ENCODE measurements at regions not wholly inside any gene's neighbourhood (a gene's known extent, or its start where the extent isn't known, plus 50 kb on each side); places are given as distances from the start of the nearest gene placed in this dataset.

- TF ChIP-seq CTCF (tag by site-specific recombination; IDR thresholded peaks at IDR 0.05) (no peak), HOXA7 (CRISPR knock-in tag; IDR thresholded peaks at IDR 0.05; ENCODE audit: borderline replicate concordance) (no peak), ZNF639 (tag by site-specific recombination; IDR thresholded peaks at IDR 0.05) (no peak), REST (tag by site-specific recombination; IDR thresholded peaks at IDR 0.05) (no peak), ZNF501 (tag by site-specific recombination; IDR thresholded peaks at IDR 0.05) (no peak), ZNF140 (tag by site-specific recombination; IDR thresholded peaks at IDR 0.05) (no peak), ZNF146 (tag by site-specific recombination; IDR thresholded peaks at IDR 0.05) (no peak), ZNF292 (tag by site-specific recombination; IDR thresholded peaks at IDR 0.05; ENCODE audit: borderline replicate concordance, low read depth) (no peak)
Measured at GRCh38 chr6:81194374-81194773, 558.1 kb downstream of the TENT5A start.
